HEK293 (cell line): ENCODE measurements at regions not wholly inside any gene's neighbourhood (a gene's known extent, or its start where the extent isn't known, plus 50 kb on each side); places are given as distances from the start of the nearest gene placed in this dataset.

Source experiments
- CTCF ChIA-PET: fragments of 350-600 bp; formaldehyde crosslinking; extraction: SDS; loops from one replicate; lab custom pipeline; 2021; ENCODE audit warnings: antibody characterized with exemption; lab: Yijun Ruan, JAX
- POLR2A ChIA-PET: fragments of 300-600 bp; formaldehyde crosslinking; extraction: SDS; loops from one replicate; lab custom pipeline; 2020; ENCODE audit warnings: antibody characterized with exemption, inconsistent platforms; lab: Yijun Ruan, JAX
- H3K27ac ChIP-seq: fragments of 200-500 bp; sonication (Bioruptor generic); 2 replicates; pipeline ENCODE4 v1.5.1; 2014; ENCODE audit warnings: low read depth, low read length, control low read depth, inconsistent platforms; ENCODE audit errors: extremely low read depth
- H3K36me3 ChIP-seq, 2 experiments: fragments of 200-500 bp in 1 of 2; sonication (Bioruptor generic) in 1 of 2; 1 replicate in 1 of 2; 2 replicates in 1 of 2; pipeline ENCODE4 v1.5.1; 2014 to 2017; ENCODE audit warnings: inconsistent platforms in 2 of 2, low read length in 2 of 2; ENCODE audit not compliant: control insufficient read depth in 2 of 2, insufficient read depth in 1 of 2
- H3K4me1 ChIP-seq: fragments of 200-500 bp; sonication (Bioruptor generic); 2 replicates; pipeline ENCODE4 v1.5.1; 2014; ENCODE audit warnings: mild to moderate bottlenecking, low read length, inconsistent platforms; ENCODE audit not compliant: control insufficient read depth, insufficient read depth
- H3K4me3 ChIP-seq: 2 replicates; pipeline ENCODE4 v1.5.1; 2011; ENCODE audit warnings: low read depth, mild to moderate bottlenecking, control low read depth, low read length, moderate library complexity
- H3K9me3 ChIP-seq: fragments of 200-500 bp; sonication (Bioruptor generic); 2 replicates; pipeline ENCODE4 v1.5.1; 2014; ENCODE audit warnings: low read depth, low read length, inconsistent platforms; ENCODE audit not compliant: control insufficient read depth, insufficient read depth
- FEZF1 ChIP-seq: fragments of 450-650 bp; formaldehyde crosslinking; IDR thresholded peaks from 2 replicates; pipeline ENCODE4 v1.5.1; 2016; ENCODE audit warnings: missing biosample characterization, missing genetic modification characterization
- GLIS2 ChIP-seq: fragments of 450-650 bp; formaldehyde crosslinking; IDR thresholded peaks from 2 replicates; pipeline ENCODE4 v1.5.1; 2016; ENCODE audit warnings: missing biosample characterization, missing genetic modification characterization
- MEIS1 ChIP-seq: sonication (generic); formaldehyde crosslinking; IDR thresholded peaks from 2 replicates; pipeline ENCODE4 v1.8.1; 2022; ENCODE audit warnings: missing genetic modification reagents, mild to moderate bottlenecking, borderline replicate concordance
- PRDM1 ChIP-seq: fragments of 450-650 bp; formaldehyde crosslinking; IDR thresholded peaks from 2 replicates; pipeline ENCODE4; 2016; ENCODE audit warnings: missing biosample characterization, missing genetic modification characterization
- SCRT1 ChIP-seq: fragments of 450-650 bp; formaldehyde crosslinking; IDR thresholded peaks from 2 replicates; pipeline ENCODE4 v1.5.1; 2016; ENCODE audit warnings: missing biosample characterization, missing genetic modification characterization, borderline replicate concordance
- SCRT2 ChIP-seq: fragments of 450-650 bp; formaldehyde crosslinking; IDR thresholded peaks from 2 replicates; pipeline ENCODE4 v1.5.1; 2016; ENCODE audit warnings: missing biosample characterization, missing genetic modification characterization
- SP3 ChIP-seq: fragments of 450-650 bp; formaldehyde crosslinking; IDR thresholded peaks from 2 replicates; pipeline ENCODE4 v1.5.1; 2016; ENCODE audit warnings: missing biosample characterization, missing genetic modification characterization
- TRIM28 ChIP-seq: IDR thresholded peaks from 2 replicates; pipeline ENCODE4 v1.6.1; 2011; ENCODE audit warnings: low read length, control low read depth, borderline replicate concordance
- ZBTB7A ChIP-seq: fragments of 450-650 bp; formaldehyde crosslinking; IDR thresholded peaks from 2 replicates; pipeline ENCODE4 v1.5.1; 2016; ENCODE audit warnings: low read depth, missing biosample characterization, missing genetic modification characterization
- ZFP37 ChIP-seq: fragments of 450-650 bp; formaldehyde crosslinking; IDR thresholded peaks from 2 replicates; pipeline ENCODE4 v1.5.1; 2016; ENCODE audit warnings: missing biosample characterization, missing genetic modification characterization
- ZNF114 ChIP-seq: fragments of 450-650 bp; formaldehyde crosslinking; IDR thresholded peaks from 2 replicates; pipeline ENCODE4 v1.5.0; 2017; ENCODE audit warnings: missing biosample characterization, missing genetic modification characterization
- ZNF146 ChIP-seq: fragments of 450-650 bp; formaldehyde crosslinking; IDR thresholded peaks from 2 replicates; pipeline ENCODE4 v1.5.1; 2016; ENCODE audit warnings: missing biosample characterization, missing genetic modification characterization
- ZNF214 ChIP-seq: fragments of 450-650 bp; formaldehyde crosslinking; IDR thresholded peaks from 2 replicates; pipeline ENCODE4 v1.5.1; 2017; ENCODE audit warnings: missing biosample characterization, mild to moderate bottlenecking, missing genetic modification characterization, borderline replicate concordance
- ZNF248 ChIP-seq: fragments of 450-650 bp; formaldehyde crosslinking; IDR thresholded peaks from 2 replicates; pipeline ENCODE4 v1.5.1; 2017; ENCODE audit warnings: missing biosample characterization, missing genetic modification characterization
- ZNF354C ChIP-seq: fragments of 450-650 bp; formaldehyde crosslinking; IDR thresholded peaks from 2 replicates; pipeline ENCODE4 v1.5.1; 2016; ENCODE audit warnings: missing biosample characterization, missing genetic modification characterization, low read depth, borderline replicate concordance
- ZNF416 ChIP-seq: fragments of 450-650 bp; formaldehyde crosslinking; IDR thresholded peaks from 2 replicates; pipeline ENCODE4 v1.5.1; 2016; ENCODE audit warnings: missing biosample characterization, missing genetic modification characterization
- ZNF510 ChIP-seq: fragments of 450-650 bp; formaldehyde crosslinking; IDR thresholded peaks from 2 replicates; pipeline ENCODE4 v1.5.1; 2018; ENCODE audit warnings: mild to moderate bottlenecking, missing genetic modification characterization, missing biosample characterization; ENCODE audit not compliant: insufficient replicate concordance
- ZNF521 ChIP-seq: fragments of 450-650 bp; formaldehyde crosslinking; IDR thresholded peaks from 2 replicates; pipeline ENCODE4 v1.5.1; 2017; ENCODE audit warnings: missing biosample characterization, mild to moderate bottlenecking, missing genetic modification characterization
- ZNF549 ChIP-seq: fragments of 450-650 bp; IDR thresholded peaks from 2 replicates; pipeline ENCODE4 v1.5.1; 2018; ENCODE audit warnings: missing biosample characterization, missing genetic modification characterization, mild to moderate bottlenecking, inconsistent platforms, moderate library complexity
- ZNF658 ChIP-seq: fragments of 450-650 bp; formaldehyde crosslinking; IDR thresholded peaks from 2 replicates; pipeline ENCODE4; 2016; ENCODE audit warnings: missing biosample characterization, missing genetic modification characterization
- ZNF701 ChIP-seq: fragments of 450-650 bp; formaldehyde crosslinking; IDR thresholded peaks from 2 replicates; pipeline ENCODE4 v1.5.1; 2016; ENCODE audit warnings: missing biosample characterization, missing genetic modification characterization
- ZNF776 ChIP-seq: fragments of 450-650 bp; formaldehyde crosslinking; IDR thresholded peaks from 2 replicates; pipeline ENCODE4 v1.5.0; 2017; ENCODE audit warnings: missing biosample characterization, missing genetic modification characterization, borderline replicate concordance
- ZNF785 ChIP-seq: fragments of 450-650 bp; formaldehyde crosslinking; IDR thresholded peaks from 2 replicates; pipeline ENCODE4 v1.5.1; 2016; ENCODE audit warnings: missing biosample characterization, missing genetic modification characterization
- ZNF792 ChIP-seq: fragments of 450-650 bp; formaldehyde crosslinking; IDR thresholded peaks from 2 replicates; pipeline ENCODE4 v1.5.1; 2016; ENCODE audit warnings: missing biosample characterization, missing genetic modification characterization
- ZSCAN16 ChIP-seq: fragments of 450-650 bp; formaldehyde crosslinking; IDR thresholded peaks from 2 replicates; pipeline ENCODE4 v1.5.1; 2016; ENCODE audit warnings: missing biosample characterization, missing genetic modification characterization
- ZSCAN30 ChIP-seq: fragments of 450-650 bp; IDR thresholded peaks from 2 replicates; pipeline ENCODE4 v1.5.1; 2018; ENCODE audit warnings: missing biosample characterization, mild to moderate bottlenecking, missing genetic modification characterization, moderate library complexity
- ZXDB ChIP-seq: fragments of 450-650 bp; formaldehyde crosslinking; IDR thresholded peaks from 2 replicates; pipeline ENCODE4 v1.5.1; 2016; ENCODE audit warnings: missing biosample characterization, missing genetic modification characterization

- POLR2A ChIA-PET, result no interaction called here
- TF ChIP-seq SP3 (tag by site-specific recombination) (no peak), ZNF114 (tag by site-specific recombination) (no peak), MEIS1 (no peak), ZXDB (tag by site-specific recombination) (no peak), ZFP37 (tag by site-specific recombination) (no peak)
Observed at GRCh38 chr20:57890202-57890800, 180.5 kb upstream of the PMEPA1 start.

GRCh38 chr20:57888591-57888990, 178.8 kb upstream of the PMEPA1 start:
- H3K36me3 ChIP-seq, result no peaks in the 10 kb centered on the region
- POLR2A ChIA-PET, result no interaction called here
- no peak overlapping the region for H3K4me3 ChIP-seq
- H3K9me3 ChIP-seq, result no peaks in the 10 kb centered on the region
- no peak for TF ChIP-seq ZBTB7A (tag by site-specific recombination)
- TF ChIP-seq SCRT1 (tag by site-specific recombination), result no peak
- TF ChIP-seq ZNF701 (tag by site-specific recombination), result no peak
- no peak for TF ChIP-seq ZSCAN16
- TF ChIP-seq, all 188 proteins: peak for 0
- no peaks in the 10 kb centered on the region for H3K4me1 ChIP-seq
- CTCF ChIA-PET, result no interaction called here
- no peak overlapping the region for H3K27ac ChIP-seq

More at GRCh38 chr20:57890202-57890800, 180.5 kb upstream of the PMEPA1 start:
- H3K27ac ChIP-seq, result no peak overlapping the region
- H3K9me3 ChIP-seq, result no peaks in the 10 kb centered on the region
- H3K4me1 ChIP-seq, result no peaks in the 10 kb centered on the region
- no peaks in the 10 kb centered on the region for H3K36me3 ChIP-seq
- no peak overlapping the region for H3K4me3 ChIP-seq
- CTCF ChIA-PET, result no interaction called here

- POLR2A ChIA-PET, result no interaction called here
- no peaks in the 10 kb centered on the region for H3K36me3 ChIP-seq
- no peaks in the 10 kb centered on the region for H3K9me3 ChIP-seq
- CTCF ChIA-PET, result no interaction called here
- no peak for TF ChIP-seq ZNF549 (tag by site-specific recombination)
- TF ChIP-seq ZNF354C (tag by site-specific recombination), result no peak
- TF ChIP-seq FEZF1 (tag by site-specific recombination), result no peak
- no peak for TF ChIP-seq ZNF248 (tag by site-specific recombination)
- TF ChIP-seq SCRT2, result no peak
- TF ChIP-seq GLIS2, result no peak
- no peak for TF ChIP-seq ZNF146 (tag by site-specific recombination)
- TF ChIP-seq ZNF776 (tag by site-specific recombination), result no peak
- TF ChIP-seq ZNF785 (tag by site-specific recombination), result no peak
- no peak for TF ChIP-seq ZSCAN30 (tag by site-specific recombination)
- TF ChIP-seq ZNF658, result no peak
- TF ChIP-seq ZNF214 (tag by site-specific recombination), result no peak
- no peak for TF ChIP-seq ZNF792 (tag by site-specific recombination)
- no peak for TF ChIP-seq ZNF521 (tag by site-specific recombination)
- no peak for TF ChIP-seq ZNF416
- no peak for TF ChIP-seq PRDM1 (tag by site-specific recombination)
- TF ChIP-seq TRIM28, result no peak
- TF ChIP-seq ZNF510 (tag by site-specific recombination), result no peak
- no peak overlapping the region for H3K4me3 ChIP-seq
- no peaks in the 10 kb centered on the region for H3K4me1 ChIP-seq
- H3K27ac ChIP-seq, result no peak overlapping the region
Observed at GRCh38 chr20:57884956-57885355, 175.1 kb upstream of the PMEPA1 start.
